CD4-positive, alpha-beta T cell treated with Interleukin-15 for 4 hours (primary cell): ENCODE measurements at regions not wholly inside any gene's neighbourhood (a gene's known extent, or its start where the extent isn't known, plus 50 kb on each side); places are given as distances from the start of the nearest gene placed in this dataset.

Source experiments
- DNase-seq: peaks from one replicate; pipeline ENCODE4 v3.0.0-alpha.2; 2020; ENCODE audit warnings: low spot score

GRCh38 chr5:74288448-74289108 is 351.9 kb downstream of the ENC1 start:
- no peak for DNase-seq

GRCh38 chr5:74288038-74288437 is 352.5 kb downstream of the ENC1 start:
- no peak for DNase-seq

- DNase-seq = no peak
Measured at GRCh38 chr5:74286734-74287695, 353.5 kb downstream of the ENC1 start.

GRCh38 chr5:74285675-74286280 is 354.8 kb downstream of the ENC1 start:
- DNase-seq = no peak

- no peak for DNase-seq
Measured at GRCh38 chr5:74282490-74282889, 358.0 kb downstream of the ENC1 start.

GRCh38 chr5:74281166-74281565 is 359.4 kb downstream of the ENC1 start:
- no peak for DNase-seq

GRCh38 chr5:74280306-74280705 is 360.2 kb downstream of the ENC1 start:
- no peak for DNase-seq

- DNase-seq = no peak
Measured at GRCh38 chr5:74279244-74279643, 361.3 kb downstream of the ENC1 start.

- DNase-seq = no peak
Measured at GRCh38 chr5:74277418-74277817, 363.1 kb downstream of the ENC1 start.

- no peak for DNase-seq
Measured at GRCh38 chr5:74275171-74275992, 365.1 kb downstream of the ENC1 start.

- DNase-seq = no peak
Measured at GRCh38 chr5:74274326-74274725, 366.2 kb downstream of the ENC1 start.

- DNase-seq = no peak
Measured at GRCh38 chr5:74272831-74273451, 367.6 kb downstream of the ENC1 start.

GRCh38 chr5:74272024-74272775 is 368.3 kb downstream of the ENC1 start:
- no peak for DNase-seq

- DNase-seq = no peak
Measured at GRCh38 chr5:74268297-74268696, 372.2 kb downstream of the ENC1 start.

- no peak for DNase-seq
Measured at GRCh38 chr5:74266836-74267235, 373.7 kb downstream of the ENC1 start.

- no peak for DNase-seq
Measured at GRCh38 chr5:74266132-74266531, 374.4 kb downstream of the ENC1 start.

GRCh38 chr5:74262544-74263207 is 377.9 kb downstream of the ENC1 start:
- no peak for DNase-seq

- no peak for DNase-seq
Measured at GRCh38 chr5:74261866-74262265, 378.7 kb downstream of the ENC1 start.

- DNase-seq = no peak
Measured at GRCh38 chr5:74261421-74261820, 379.1 kb downstream of the ENC1 start.

GRCh38 chr5:74259572-74259971 is 381.0 kb downstream of the ENC1 start:
- no peak for DNase-seq
